ENCODE measurements at regions not wholly inside any gene's neighbourhood (a gene's known extent, or its start where the extent isn't known, plus 50 kb on each side); places are given as distances from the start of the nearest gene placed in this dataset.
"Not testable (repeated sequence)": the region's sequence is repeated elsewhere in the genome, so short reads cannot be mapped to it uniquely, and the experiment has no call there.

- H3K9me3 ChIP-seq (ENCODE audit: control insufficient read depth in 2 of 2, low read length in 2 of 2); H3K36me3 ChIP-seq (ENCODE audit: control insufficient read depth in 2 of 2, insufficient read depth in 2 of 2, low read length in 2 of 2); H3K27me3 ChIP-seq (ENCODE audit: control insufficient read depth in 2 of 2, insufficient read depth in 2 of 2, low read length in 2 of 2); H3K4me1 ChIP-seq (ENCODE audit: control insufficient read depth in 2 of 2, insufficient read depth in 2 of 2, low read length in 2 of 2); H3K9ac ChIP-seq (ENCODE audit: low read depth in 1 of 2, low read length in 2 of 2); H3K27ac ChIP-seq (ENCODE audit: low read depth in 2 of 2, low read length in 2 of 2); H3K4me3 ChIP-seq (ENCODE audit: low read length in 2 of 2): not testable (repeated sequence)
Measured at GRCh38 chr5:99400571-99400970, 471.8 kb upstream of the CHD1 start.

GRCh38 chr5:99398976-99399375 is 470.2 kb upstream of the CHD1 start:
- H3K4me1 ChIP-seq (ENCODE audit: control insufficient read depth in 2 of 2, insufficient read depth in 2 of 2, low read length in 2 of 2): no peaks in the 10 kb centered on the region
- no peak overlapping the region for H3K9ac ChIP-seq (ENCODE audit: low read depth in 1 of 2, low read length in 2 of 2)
- H3K27me3 ChIP-seq (ENCODE audit: control insufficient read depth in 2 of 2, insufficient read depth in 2 of 2, low read length in 2 of 2): no peaks in the 10 kb centered on the region
- H3K36me3 ChIP-seq (ENCODE audit: control insufficient read depth in 2 of 2, insufficient read depth in 2 of 2, low read length in 2 of 2): no peaks in the 10 kb centered on the region
- H3K9me3 ChIP-seq (ENCODE audit: control insufficient read depth in 2 of 2, low read length in 2 of 2): no peaks in the 10 kb centered on the region
- H3K4me3 ChIP-seq (ENCODE audit: low read length in 2 of 2): no peak overlapping the region
- H3K27ac ChIP-seq (ENCODE audit: low read depth in 2 of 2, low read length in 2 of 2): no peak overlapping the region

- Histone ChIP-seq H3K27ac (ENCODE audit: low read depth in 2 of 2, low read length in 2 of 2) (no peak overlapping the region), H3K27me3 (ENCODE audit: control insufficient read depth in 2 of 2, insufficient read depth in 2 of 2, low read length in 2 of 2) (no peaks in the 10 kb centered on the region)
Measured at GRCh38 chr5:99386406-99387077, 457.7 kb upstream of the CHD1 start.

GRCh38 chr5:99379187-99379586 is 450.4 kb upstream of the CHD1 start:
- no peaks in the 10 kb centered on the region for H3K4me1 ChIP-seq (ENCODE audit: control insufficient read depth in 2 of 2, insufficient read depth in 2 of 2, low read length in 2 of 2)

More at GRCh38 chr5:99386406-99387077, 457.7 kb upstream of the CHD1 start:
- H3K4me1 ChIP-seq (ENCODE audit: control insufficient read depth in 2 of 2, insufficient read depth in 2 of 2, low read length in 2 of 2): no peaks in the 10 kb centered on the region
- H3K9me3 ChIP-seq (ENCODE audit: control insufficient read depth in 2 of 2, low read length in 2 of 2): peaks cover 0 to 3% of the 10 kb centered on the region in 2 donors
- no peaks in the 10 kb centered on the region for H3K36me3 ChIP-seq (ENCODE audit: control insufficient read depth in 2 of 2, insufficient read depth in 2 of 2, low read length in 2 of 2)
- H3K4me3 ChIP-seq (ENCODE audit: low read length in 2 of 2): no peak overlapping the region
- H3K9ac ChIP-seq (ENCODE audit: low read depth in 1 of 2, low read length in 2 of 2): no peak overlapping the region

GRCh38 chr5:99378443-99378842 is 449.6 kb upstream of the CHD1 start:
- H3K9me3 ChIP-seq (ENCODE audit: control insufficient read depth in 2 of 2, low read length in 2 of 2): no peaks in the 10 kb centered on the region
- H3K27ac ChIP-seq (ENCODE audit: low read depth in 2 of 2, low read length in 2 of 2): no peak overlapping the region
- H3K9ac ChIP-seq (ENCODE audit: low read depth in 1 of 2, low read length in 2 of 2): no peak overlapping the region
- H3K4me3 ChIP-seq (ENCODE audit: low read length in 2 of 2): no peak overlapping the region
- H3K27me3 ChIP-seq (ENCODE audit: control insufficient read depth in 2 of 2, insufficient read depth in 2 of 2, low read length in 2 of 2): no peaks in the 10 kb centered on the region
- no peaks in the 10 kb centered on the region for H3K36me3 ChIP-seq (ENCODE audit: control insufficient read depth in 2 of 2, insufficient read depth in 2 of 2, low read length in 2 of 2)
- no peaks in the 10 kb centered on the region for H3K4me1 ChIP-seq (ENCODE audit: control insufficient read depth in 2 of 2, insufficient read depth in 2 of 2, low read length in 2 of 2)

More at GRCh38 chr5:99379187-99379586, 450.4 kb upstream of the CHD1 start:
- no peaks in the 10 kb centered on the region for H3K36me3 ChIP-seq (ENCODE audit: control insufficient read depth in 2 of 2, insufficient read depth in 2 of 2, low read length in 2 of 2)
- no peak overlapping the region for H3K27ac ChIP-seq (ENCODE audit: low read depth in 2 of 2, low read length in 2 of 2)
- H3K4me3 ChIP-seq (ENCODE audit: low read length in 2 of 2): no peak overlapping the region
- H3K27me3 ChIP-seq (ENCODE audit: control insufficient read depth in 2 of 2, insufficient read depth in 2 of 2, low read length in 2 of 2): no peaks in the 10 kb centered on the region
- H3K9me3 ChIP-seq (ENCODE audit: control insufficient read depth in 2 of 2, low read length in 2 of 2): peaks cover 0 to 3% of the 10 kb centered on the region in 2 donors
- H3K9ac ChIP-seq (ENCODE audit: low read depth in 1 of 2, low read length in 2 of 2): no peak overlapping the region

GRCh38 chr5:99369797-99370593 is 441.2 kb upstream of the CHD1 start:
- no peaks in the 10 kb centered on the region for H3K27me3 ChIP-seq (ENCODE audit: control insufficient read depth in 2 of 2, insufficient read depth in 2 of 2, low read length in 2 of 2)
- no peak overlapping the region for H3K9ac ChIP-seq (ENCODE audit: low read depth in 1 of 2, low read length in 2 of 2)
- H3K4me3 ChIP-seq (ENCODE audit: low read length in 2 of 2): no peak overlapping the region
- H3K4me1 ChIP-seq (ENCODE audit: control insufficient read depth in 2 of 2, insufficient read depth in 2 of 2, low read length in 2 of 2): no peaks in the 10 kb centered on the region
- H3K36me3 ChIP-seq (ENCODE audit: control insufficient read depth in 2 of 2, insufficient read depth in 2 of 2, low read length in 2 of 2): no peaks in the 10 kb centered on the region
- no peaks in the 10 kb centered on the region for H3K9me3 ChIP-seq (ENCODE audit: control insufficient read depth in 2 of 2, low read length in 2 of 2)
- H3K27ac ChIP-seq (ENCODE audit: low read depth in 2 of 2, low read length in 2 of 2): no peak overlapping the region

GRCh38 chr5:99368726-99369125 is 439.9 kb upstream of the CHD1 start:
- no peak overlapping the region for H3K27ac ChIP-seq (ENCODE audit: low read depth in 2 of 2, low read length in 2 of 2)
- no peak overlapping the region for H3K4me3 ChIP-seq (ENCODE audit: low read length in 2 of 2)
- H3K9ac ChIP-seq (ENCODE audit: low read depth in 1 of 2, low read length in 2 of 2): no peak overlapping the region
- H3K4me1 ChIP-seq (ENCODE audit: control insufficient read depth in 2 of 2, insufficient read depth in 2 of 2, low read length in 2 of 2): no peaks in the 10 kb centered on the region
- H3K36me3 ChIP-seq (ENCODE audit: control insufficient read depth in 2 of 2, insufficient read depth in 2 of 2, low read length in 2 of 2): no peaks in the 10 kb centered on the region
- no peaks in the 10 kb centered on the region for H3K9me3 ChIP-seq (ENCODE audit: control insufficient read depth in 2 of 2, low read length in 2 of 2)
- no peaks in the 10 kb centered on the region for H3K27me3 ChIP-seq (ENCODE audit: control insufficient read depth in 2 of 2, insufficient read depth in 2 of 2, low read length in 2 of 2)

- Histone ChIP-seq H3K27me3 (ENCODE audit: control insufficient read depth in 2 of 2, insufficient read depth in 2 of 2, low read length in 2 of 2) (no peaks in the 10 kb centered on the region), H3K36me3 (ENCODE audit: control insufficient read depth in 2 of 2, insufficient read depth in 2 of 2, low read length in 2 of 2) (no peaks in the 10 kb centered on the region), H3K27ac (ENCODE audit: low read depth in 2 of 2, low read length in 2 of 2) (no peak overlapping the region), H3K9ac (ENCODE audit: low read depth in 1 of 2, low read length in 2 of 2) (no peak overlapping the region), H3K9me3 (ENCODE audit: control insufficient read depth in 2 of 2, low read length in 2 of 2) (no peaks in the 10 kb centered on the region), H3K4me3 (ENCODE audit: low read length in 2 of 2) (no peak overlapping the region), H3K4me1 (ENCODE audit: control insufficient read depth in 2 of 2, insufficient read depth in 2 of 2, low read length in 2 of 2) (no peaks in the 10 kb centered on the region)
Measured at GRCh38 chr5:99355881-99356280, 427.1 kb upstream of the CHD1 start.

GRCh38 chr5:99349787-99350186 is 421.0 kb upstream of the CHD1 start:
- Histone ChIP-seq H3K4me1 (ENCODE audit: control insufficient read depth in 2 of 2, insufficient read depth in 2 of 2, low read length in 2 of 2) (no peaks in the 10 kb centered on the region), H3K27me3 (ENCODE audit: control insufficient read depth in 2 of 2, insufficient read depth in 2 of 2, low read length in 2 of 2) (no peaks in the 10 kb centered on the region), H3K27ac (ENCODE audit: low read depth in 2 of 2, low read length in 2 of 2) (no peak overlapping the region), H3K4me3 (ENCODE audit: low read length in 2 of 2) (no peak overlapping the region), H3K36me3 (ENCODE audit: control insufficient read depth in 2 of 2, insufficient read depth in 2 of 2, low read length in 2 of 2) (no peaks in the 10 kb centered on the region), H3K9me3 (ENCODE audit: control insufficient read depth in 2 of 2, low read length in 2 of 2) (no peaks in the 10 kb centered on the region), H3K9ac (ENCODE audit: low read depth in 1 of 2, low read length in 2 of 2) (no peak overlapping the region)

- Histone ChIP-seq H3K9ac (ENCODE audit: low read depth in 1 of 2, low read length in 2 of 2) (no peak overlapping the region), H3K27me3 (ENCODE audit: control insufficient read depth in 2 of 2, insufficient read depth in 2 of 2, low read length in 2 of 2) (no peaks in the 10 kb centered on the region), H3K4me1 (ENCODE audit: control insufficient read depth in 2 of 2, insufficient read depth in 2 of 2, low read length in 2 of 2) (no peaks in the 10 kb centered on the region), H3K27ac (ENCODE audit: low read depth in 2 of 2, low read length in 2 of 2) (no peak overlapping the region), H3K4me3 (ENCODE audit: low read length in 2 of 2) (no peak overlapping the region), H3K9me3 (ENCODE audit: control insufficient read depth in 2 of 2, low read length in 2 of 2) (no peaks in the 10 kb centered on the region), H3K36me3 (ENCODE audit: control insufficient read depth in 2 of 2, insufficient read depth in 2 of 2, low read length in 2 of 2) (no peaks in the 10 kb centered on the region)
Measured at GRCh38 chr5:99348597-99348996, 419.8 kb upstream of the CHD1 start.

Measured in mucosa of rectum (tissue), 2 donors.